Suprapubic skin (tissue), 4 donors: ENCODE measurements at regions not wholly inside any gene's neighbourhood (a gene's known extent, or its start where the extent isn't known, plus 50 kb on each side); places are given as distances from the start of the nearest gene placed in this dataset.

Source experiments
- DNase-seq, 2 donors: peaks; one replicate each; pipeline ENCODE4 v3.0.0-alpha.2; 2019; ENCODE audit warnings: low spot score in 2 of 2
- H3K27ac ChIP-seq: fragments of 200-600 bp; sonication (generic); one replicate; pipeline ENCODE4 v1.5.1; 2019
- H3K27me3 ChIP-seq: fragments of 200-600 bp; sonication (generic); one replicate; pipeline ENCODE4 v1.5.1; 2019
- H3K36me3 ChIP-seq: fragments of 200-600 bp; sonication (generic); one replicate; pipeline ENCODE4 v1.5.1; 2019
- H3K4me1 ChIP-seq: fragments of 200-600 bp; sonication (generic); one replicate; pipeline ENCODE4 v1.5.1; 2019
- H3K4me3 ChIP-seq: fragments of 200-600 bp; sonication (generic); one replicate; pipeline ENCODE4 v1.5.1; 2019; ENCODE audit warnings: mild to moderate bottlenecking
- H3K9me3 ChIP-seq: fragments of 200-600 bp; sonication (generic); one replicate; pipeline ENCODE4 v1.5.1; 2019
- CTCF ChIP-seq, 2 donors: fragments of 200-600 bp in 1 of 2; fragments of 450-650 bp in 1 of 2; sonication (generic) in 1 of 2; IDR thresholded peaks; one replicate each; pipeline ENCODE4 v1.5.1; 2016 to 2019; ENCODE audit warnings: antibody characterized with exemption in 2 of 2, mild to moderate bottlenecking in 1 of 2, moderate library complexity in 1 of 2
- EP300 ChIP-seq: sonication (generic); formaldehyde crosslinking; IDR thresholded peaks from one replicate; pipeline ENCODE4 v1.6.1; 2017; ENCODE audit warnings: antibody characterized with exemption
- POLR2A ChIP-seq, 2 donors: fragments of 450-650 bp; IDR thresholded peaks; one replicate each; pipeline ENCODE4 v1.6.1; 2017; ENCODE audit warnings: antibody characterized with exemption in 2 of 2, mild to moderate bottlenecking in 2 of 2, moderate library complexity in 2 of 2
- POLR2AphosphoS5 ChIP-seq, 3 donors: sonication (generic); formaldehyde crosslinking; IDR thresholded peaks; one replicate each; pipeline ENCODE4 v1.6.1; 2017; ENCODE audit warnings: antibody characterized with exemption in 3 of 3
- WGBS: methylation state at CpG from one replicate; pipeline ENCODE4 v1.1.5; 2018; 5-methylcytosine and 5-hydroxymethylcytosine counted together

DNA sequence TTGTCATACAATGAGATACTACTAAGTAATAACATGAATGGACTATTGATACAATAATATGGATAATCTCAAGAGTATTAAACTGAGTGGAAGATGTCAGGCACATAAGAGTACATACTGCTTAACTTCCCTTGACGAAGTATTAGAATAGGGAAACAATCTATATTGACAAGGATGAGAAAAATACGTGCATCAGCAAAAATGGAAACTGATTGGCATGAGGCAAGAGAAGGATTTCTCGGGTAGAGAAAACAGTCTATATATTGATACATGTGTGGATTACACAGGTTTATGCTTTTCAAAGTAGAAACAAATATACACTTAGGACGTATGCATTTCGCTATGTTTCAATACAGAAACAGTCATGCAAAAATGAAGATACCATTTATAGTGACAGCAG lies 57.4 kb downstream of the PRR20E start:
- H3K36me3 ChIP-seq, result no peaks in the 10 kb centered on the region
- no peak overlapping the region for H3K27ac ChIP-seq
- no peaks in the 10 kb centered on the region for H3K9me3 ChIP-seq
- 88% methylated on average over 5 of the region's 5 CpGs for WGBS
- H3K27me3 ChIP-seq, result no peaks in the 10 kb centered on the region
- H3K4me1 ChIP-seq, result no peaks in the 10 kb centered on the region
- TF ChIP-seq POLR2A (IDR thresholded peaks at IDR 0.05), result no peak
- no peak for TF ChIP-seq POLR2AphosphoS5 (IDR thresholded peaks at IDR 0.05)
- no peak for TF ChIP-seq CTCF (IDR thresholded peaks at IDR 0.05)
- TF ChIP-seq EP300, result no peak
- no peak overlapping the region for H3K4me3 ChIP-seq
- DNase-seq, result no peak

GRCh38 chr13:57250472-57250871 lies 83.5 kb downstream of the PRR20E start:
- no peaks in the 10 kb centered on the region for H3K27me3 ChIP-seq
- DNase-seq, result no peak
- H3K36me3 ChIP-seq, result no peaks in the 10 kb centered on the region
- TF ChIP-seq POLR2AphosphoS5 (IDR thresholded peaks at IDR 0.05) (no peak), CTCF (IDR thresholded peaks at IDR 0.05) (no peak), POLR2A (IDR thresholded peaks at IDR 0.05) (no peak)
- WGBS, result 82% methylated on average over 2 of the region's 2 CpGs
- H3K4me1 ChIP-seq, result no peaks in the 10 kb centered on the region
- H3K4me3 ChIP-seq, result no peak overlapping the region
- peaks cover 3% of the 10 kb centered on the region for H3K9me3 ChIP-seq
- no peak overlapping the region for H3K27ac ChIP-seq

GRCh38 chr13:57253551-57253950 lies 86.6 kb downstream of the PRR20E start:
- Histone ChIP-seq H3K27me3 (no peaks in the 10 kb centered on the region), H3K27ac (no peak overlapping the region), H3K9me3 (peaks cover 3% of the 10 kb centered on the region), H3K4me3 (no peak overlapping the region), H3K36me3 (no peaks in the 10 kb centered on the region), H3K4me1 (no peaks in the 10 kb centered on the region)
- TF ChIP-seq POLR2AphosphoS5 (IDR thresholded peaks at IDR 0.05) (no peak), EP300 (no peak), POLR2A (IDR thresholded peaks at IDR 0.05) (no peak), CTCF (IDR thresholded peaks at IDR 0.05) (no peak)
- WGBS, result 75% methylated on average over 2 of the region's 2 CpGs
- no peak for DNase-seq

GRCh38 chr13:57264965-57265364 lies 98.0 kb downstream of the PRR20E start:
- Histone ChIP-seq H3K4me3 (no peak overlapping the region), H3K4me1 (no peaks in the 10 kb centered on the region), H3K9me3 (no peaks in the 10 kb centered on the region), H3K36me3 (no peaks in the 10 kb centered on the region), H3K27ac (no peak overlapping the region), H3K27me3 (no peaks in the 10 kb centered on the region)
- no peak for DNase-seq
- TF ChIP-seq CTCF (IDR thresholded peaks at IDR 0.05) (no peak), POLR2A (IDR thresholded peaks at IDR 0.05) (no peak), POLR2AphosphoS5 (IDR thresholded peaks at IDR 0.05) (no peak), EP300 (no peak)

- Histone ChIP-seq H3K27ac (no peak overlapping the region), H3K9me3 (no peaks in the 10 kb centered on the region), H3K36me3 (no peaks in the 10 kb centered on the region), H3K4me1 (no peaks in the 10 kb centered on the region), H3K4me3 (no peak overlapping the region), H3K27me3 (no peaks in the 10 kb centered on the region)
- DNase-seq, result no peak
- no peak for TF ChIP-seq CTCF (IDR thresholded peaks at IDR 0.05)
- no peak for TF ChIP-seq POLR2AphosphoS5 (IDR thresholded peaks at IDR 0.05)
- TF ChIP-seq EP300, result no peak
- TF ChIP-seq POLR2A (IDR thresholded peaks at IDR 0.05), result no peak
Observed at GRCh38 chr13:57270493-57270892, 103.5 kb downstream of the PRR20E start.
